Left lung (tissue), 4 donors: ENCODE measurements at regions not wholly inside any gene's neighbourhood (a gene's known extent, or its start where the extent isn't known, plus 50 kb on each side); places are given as distances from the start of the nearest gene placed in this dataset.

Experiments used
- ATAC-seq: fragments of 200-7000 bp; cut with Tn5 transposase; one replicate; pipeline ENCODE4 v1.9.1; 2020; ENCODE audit warnings: moderate library complexity
- DNase-seq, 4 donors: peaks; one replicate each; pipeline ENCODE4 v3.0.0-alpha.2; 2013 to 2020
- H3K27ac ChIP-seq, 2 donors: fragments of 200-600 bp; sonication (generic) in 1 of 2; one replicate each; pipeline versions ENCODE4 v1.5.0 to v1.8.0; 2020 to 2021
- H3K27me3 ChIP-seq, 2 donors: fragments of 200-600 bp; sonication (generic) in 1 of 2; one replicate each; pipeline versions ENCODE4 v1.5.0 to v1.8.0; 2020 to 2021
- H3K36me3 ChIP-seq, 2 donors: fragments of 200-600 bp; sonication (generic) in 1 of 2; one replicate each; pipeline versions ENCODE4 v1.5.0 to v1.8.0; 2020 to 2021
- H3K4me1 ChIP-seq, 2 donors: fragments of 200-600 bp; one replicate each; pipeline ENCODE4 v1.8.0; 2021
- H3K4me3 ChIP-seq, 2 donors: fragments of 200-600 bp; sonication (generic) in 1 of 2; one replicate each; pipeline versions ENCODE4 v1.5.0 to v1.8.0; 2020 to 2021; ENCODE audit warnings: mild to moderate bottlenecking in 1 of 2
- H3K9me3 ChIP-seq, 2 donors: fragments of 200-600 bp; sonication (generic) in 1 of 2; one replicate each; pipeline versions ENCODE4 v1.5.0 to v1.8.0; 2020 to 2021
- intact Hi-C, 2 donors: fragments of 100-400 bp; cut with DNase I; formaldehyde crosslinking; loops; one replicate each; pipeline versions ENCODE4 v1.11.2 to v1.14.2; 2022
- TF ChIP-seq, protein P1 (sequence below), 2 donors: fragments of 200-600 bp; sonication (generic) in 1 of 2; IDR thresholded peaks; one replicate each; pipeline versions ENCODE4 v1.5.0 to v1.8.0; 2021; ENCODE audit warnings: antibody characterized with exemption in 2 of 2
- donor health status: DM: no; HTN: yes; CAD: no.
- donor health status: DM: no; HTN: no; CAD: no.

DNA sequence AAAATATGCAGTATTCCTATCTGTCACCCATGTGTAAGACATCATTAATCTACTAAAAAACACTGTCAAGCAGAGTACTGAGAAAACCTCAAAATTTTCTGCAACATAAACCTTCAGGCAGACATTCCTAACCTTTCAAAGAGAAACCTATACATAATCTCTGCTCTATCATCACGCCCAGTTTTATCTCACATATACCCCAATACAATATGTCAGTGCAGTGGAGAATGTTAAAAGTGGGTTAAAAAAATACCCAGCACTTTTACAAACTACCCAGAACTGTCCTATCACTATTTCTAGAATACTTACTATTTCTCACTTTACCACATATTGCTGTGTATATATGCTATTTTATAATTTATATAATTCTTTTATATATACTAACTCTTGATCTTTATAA lies 922.0 kb upstream of the SORCS1 start:
- ATAC-seq (no peak), DNase-seq (no peak)
- no peak overlapping the region for H3K4me3 ChIP-seq
- H3K27ac ChIP-seq: no peak overlapping the region
- H3K4me1 ChIP-seq: no peaks in the 10 kb centered on the region
- intact Hi-C loops: no loop called here
- H3K9me3 ChIP-seq: no peaks in the 10 kb centered on the region
- no peaks in the 10 kb centered on the region for H3K27me3 ChIP-seq
- TF ChIP-seq, protein P1, sequence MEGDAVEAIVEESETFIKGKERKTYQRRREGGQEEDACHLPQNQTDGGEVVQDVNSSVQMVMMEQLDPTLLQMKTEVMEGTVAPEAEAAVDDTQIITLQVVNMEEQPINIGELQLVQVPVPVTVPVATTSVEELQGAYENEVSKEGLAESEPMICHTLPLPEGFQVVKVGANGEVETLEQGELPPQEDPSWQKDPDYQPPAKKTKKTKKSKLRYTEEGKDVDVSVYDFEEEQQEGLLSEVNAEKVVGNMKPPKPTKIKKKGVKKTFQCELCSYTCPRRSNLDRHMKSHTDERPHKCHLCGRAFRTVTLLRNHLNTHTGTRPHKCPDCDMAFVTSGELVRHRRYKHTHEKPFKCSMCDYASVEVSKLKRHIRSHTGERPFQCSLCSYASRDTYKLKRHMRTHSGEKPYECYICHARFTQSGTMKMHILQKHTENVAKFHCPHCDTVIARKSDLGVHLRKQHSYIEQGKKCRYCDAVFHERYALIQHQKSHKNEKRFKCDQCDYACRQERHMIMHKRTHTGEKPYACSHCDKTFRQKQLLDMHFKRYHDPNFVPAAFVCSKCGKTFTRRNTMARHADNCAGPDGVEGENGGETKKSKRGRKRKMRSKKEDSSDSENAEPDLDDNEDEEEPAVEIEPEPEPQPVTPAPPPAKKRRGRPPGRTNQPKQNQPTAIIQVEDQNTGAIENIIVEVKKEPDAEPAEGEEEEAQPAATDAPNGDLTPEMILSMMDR (IDR thresholded peaks at IDR 0.05): no peak
- no peaks in the 10 kb centered on the region for H3K36me3 ChIP-seq

DNA sequence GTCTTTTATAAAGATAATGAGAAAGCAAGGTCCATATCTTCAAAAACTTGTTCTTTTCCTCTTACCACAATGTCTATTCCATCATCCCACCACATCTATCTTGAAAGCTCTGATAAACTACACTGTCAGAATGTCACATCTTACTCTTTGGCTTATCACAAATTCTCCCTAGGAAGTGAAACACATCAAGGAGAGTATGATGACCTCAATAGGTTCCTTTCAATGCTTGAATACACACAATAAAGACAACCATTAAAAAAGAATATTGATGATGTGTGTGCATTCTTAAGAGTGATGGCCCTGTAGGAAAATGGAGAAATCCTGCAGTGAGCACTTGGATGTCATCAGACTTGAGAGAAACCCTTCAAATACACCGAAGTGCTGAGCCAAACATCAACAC lies 918.1 kb upstream of the SORCS1 start:
- Histone ChIP-seq H3K4me3 (no peak overlapping the region), H3K9me3 (no peaks in the 10 kb centered on the region), H3K27me3 (no peaks in the 10 kb centered on the region), H3K36me3 (no peaks in the 10 kb centered on the region), H3K4me1 (no peaks in the 10 kb centered on the region), H3K27ac (no peak overlapping the region)
- TF ChIP-seq, protein P1 (IDR thresholded peaks at IDR 0.05): no peak
- no peak for ATAC-seq
- DNase-seq: no peak
- intact Hi-C loops: no loop called here

DNA sequence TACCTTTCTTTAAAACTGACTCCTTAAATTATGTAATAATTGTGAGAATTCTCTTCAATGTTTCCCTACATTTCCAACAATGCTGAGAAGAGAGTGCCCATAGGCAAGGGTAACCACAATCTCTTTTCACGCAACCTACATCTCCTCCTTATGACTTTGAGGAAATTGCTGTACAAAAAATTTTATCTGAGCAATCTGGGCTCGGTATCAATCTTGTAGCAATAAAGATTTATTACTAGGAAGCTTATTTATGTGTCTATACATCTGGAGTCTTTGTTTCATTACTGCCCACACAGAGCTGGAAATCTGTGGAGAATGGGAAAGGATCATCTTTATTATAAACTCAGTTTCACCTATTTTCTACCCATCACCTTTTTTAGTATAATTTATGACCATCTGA lies 913.8 kb upstream of the SORCS1 start:
- no peaks in the 10 kb centered on the region for H3K36me3 ChIP-seq
- H3K27me3 ChIP-seq: no peaks in the 10 kb centered on the region
- no peak for DNase-seq
- H3K4me1 ChIP-seq: no peaks in the 10 kb centered on the region
- TF ChIP-seq, protein P1 (IDR thresholded peaks at IDR 0.05): no peak
- intact Hi-C loops: no loop called here
- ATAC-seq: no peak
- H3K27ac ChIP-seq: no peak overlapping the region
- no peaks in the 10 kb centered on the region for H3K9me3 ChIP-seq
- no peak overlapping the region for H3K4me3 ChIP-seq

DNA sequence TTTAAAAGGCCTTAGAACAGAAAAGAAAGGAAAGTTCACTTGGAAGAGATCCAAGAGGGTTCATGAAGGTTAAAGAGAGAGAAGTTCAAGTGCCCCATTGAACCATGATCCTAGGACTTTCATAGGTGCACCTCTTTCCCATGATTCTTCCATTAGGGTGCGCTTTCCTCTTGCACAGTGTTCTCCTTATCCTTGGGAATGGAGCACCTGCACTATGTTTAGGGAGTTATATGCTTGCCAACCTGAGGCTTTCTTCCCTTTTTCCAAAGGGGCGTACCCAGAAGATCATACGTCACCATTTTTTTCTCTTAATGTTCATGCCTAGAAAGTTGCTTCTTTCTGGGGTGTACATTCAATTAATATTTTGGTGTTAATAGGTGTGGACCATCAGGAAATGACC lies 908.0 kb upstream of the SORCS1 start:
- DNase-seq: no peak
- Histone ChIP-seq H3K36me3 (no peaks in the 10 kb centered on the region), H3K9me3 (peaks cover 0 to 3% of the 10 kb centered on the region in 2 donors), H3K4me3 (no peak overlapping the region), H3K27ac (no peak overlapping the region), H3K27me3 (no peaks in the 10 kb centered on the region), H3K4me1 (no peaks in the 10 kb centered on the region)
- intact Hi-C loops: no loop called here
- TF ChIP-seq, protein P1 (IDR thresholded peaks at IDR 0.05): no peak
- ATAC-seq: no peak

DNA sequence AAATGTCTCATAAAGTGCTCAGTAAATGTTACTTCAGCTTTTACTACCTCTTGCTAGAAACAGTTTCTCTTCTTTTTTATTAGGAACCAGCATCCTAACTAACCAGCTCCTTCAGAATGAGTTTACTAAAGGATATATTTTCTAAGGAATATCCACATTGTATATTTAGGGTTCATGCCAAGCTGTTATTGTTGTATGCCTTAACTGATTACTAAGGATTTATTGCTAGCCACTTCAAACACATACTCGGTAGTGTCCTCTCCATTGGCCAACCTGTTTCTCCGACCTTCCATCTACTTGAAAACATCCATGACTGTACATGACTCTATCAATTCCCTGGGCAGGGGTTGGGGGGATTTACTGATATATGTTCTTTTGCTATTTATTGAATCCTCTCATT lies 906.3 kb upstream of the SORCS1 start:
- Histone ChIP-seq H3K4me1 (no peaks in the 10 kb centered on the region), H3K27ac (no peak overlapping the region), H3K4me3 (no peak overlapping the region), H3K36me3 (no peaks in the 10 kb centered on the region), H3K9me3 (peaks cover 0 to 3% of the 10 kb centered on the region in 2 donors), H3K27me3 (no peaks in the 10 kb centered on the region)
- no peak for ATAC-seq
- no peak for DNase-seq
- intact Hi-C loops: no loop called here
- TF ChIP-seq, protein P1 (IDR thresholded peaks at IDR 0.05): no peak
